ENCODE measurements at regions not wholly inside any gene's neighbourhood (a gene's known extent, or its start where the extent isn't known, plus 50 kb on each side); places are given as distances from the start of the nearest gene placed in this dataset.

DNA sequence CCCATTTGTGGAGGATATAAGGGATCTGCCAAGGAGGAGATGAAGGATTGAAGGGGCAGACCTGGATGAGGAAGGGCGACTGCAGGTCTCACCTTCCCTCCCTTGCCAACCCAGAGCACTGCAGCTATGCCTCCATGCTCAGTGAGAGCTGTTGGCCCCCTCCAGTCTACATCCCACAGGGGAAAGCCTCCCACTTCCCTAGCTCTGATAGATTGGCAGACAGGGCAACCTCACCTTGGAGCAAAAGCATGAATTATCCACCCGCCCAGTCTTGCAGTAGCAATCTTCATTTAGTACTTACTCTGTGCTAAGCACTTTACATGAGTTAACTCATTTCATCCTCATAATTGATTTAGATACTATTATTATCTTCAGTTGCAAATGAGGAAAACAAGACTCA is 70.4 kb upstream of the SMNDC1 start:
- DNase-seq (ENCODE audit: low spot score): no peak

GRCh38 chr10:110376021-110376766 is 71.5 kb upstream of the SMNDC1 start:
- no peak for DNase-seq (ENCODE audit: low spot score)

- no peak for DNase-seq (ENCODE audit: low spot score)
Measured at GRCh38 chr10:110376767-110377160, 72.0 kb upstream of the SMNDC1 start.

DNA sequence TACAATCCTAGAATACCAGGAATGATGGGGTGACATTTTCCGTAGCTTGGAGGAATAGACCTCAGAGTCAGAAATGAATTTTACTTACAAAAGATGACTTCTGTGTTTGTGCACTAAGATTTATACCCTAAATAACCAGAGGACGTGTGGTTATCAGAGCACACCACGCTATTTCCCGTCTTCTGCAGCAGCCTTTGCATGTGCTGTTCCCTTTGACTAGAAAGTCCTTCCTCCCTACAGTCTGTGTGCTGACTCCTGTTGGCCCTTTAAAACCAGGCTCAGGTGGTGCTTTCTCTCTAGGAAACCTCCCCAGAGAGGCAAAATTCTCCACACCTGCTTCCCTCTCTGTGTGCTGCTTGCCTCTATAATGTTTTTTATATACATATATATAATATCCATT is 73.3 kb upstream of the SMNDC1 start:
- DNase-seq (ENCODE audit: low spot score): no peak

DNA sequence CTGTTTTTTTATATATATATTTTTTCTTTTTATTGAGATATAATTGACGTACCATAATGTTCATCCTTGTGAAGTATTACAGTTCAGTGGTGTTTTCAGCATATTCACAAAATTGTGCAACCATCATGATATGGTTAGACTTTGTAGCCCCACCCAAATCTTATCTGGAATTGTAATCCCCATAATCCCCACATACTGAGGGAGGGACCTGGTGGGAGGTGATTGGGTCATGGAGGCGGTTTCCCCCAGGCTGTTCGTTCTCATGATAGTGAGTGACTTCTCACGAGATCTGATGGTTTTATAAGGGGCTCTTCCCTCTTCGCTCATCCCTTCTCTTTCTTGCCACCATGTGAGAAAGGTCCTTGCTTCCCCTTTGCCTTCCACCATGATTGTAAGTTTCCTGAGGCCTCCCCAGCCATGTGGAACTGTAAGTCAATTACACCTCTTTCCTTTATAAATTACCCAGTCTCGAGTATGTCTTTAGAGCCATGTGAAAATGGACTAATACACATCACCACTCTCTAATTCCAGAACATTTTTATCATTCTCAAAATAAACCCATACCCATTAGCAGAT is 73.9 kb upstream of the SMNDC1 start:
- no peak for DNase-seq (ENCODE audit: low spot score)

- DNase-seq (ENCODE audit: low spot score): no peak
Measured at GRCh38 chr10:110379831-110380230, 75.1 kb upstream of the SMNDC1 start.

GRCh38 chr10:110380293-110380692 is 75.6 kb upstream of the SMNDC1 start:
- no peak for DNase-seq (ENCODE audit: low spot score)

GRCh38 chr10:110382695-110383094 is 78.0 kb upstream of the SMNDC1 start:
- no peak for DNase-seq (ENCODE audit: low spot score)

GRCh38 chr10:110387617-110387982 is 82.9 kb upstream of the SMNDC1 start:
- no peak for DNase-seq (ENCODE audit: low spot score)

DNA sequence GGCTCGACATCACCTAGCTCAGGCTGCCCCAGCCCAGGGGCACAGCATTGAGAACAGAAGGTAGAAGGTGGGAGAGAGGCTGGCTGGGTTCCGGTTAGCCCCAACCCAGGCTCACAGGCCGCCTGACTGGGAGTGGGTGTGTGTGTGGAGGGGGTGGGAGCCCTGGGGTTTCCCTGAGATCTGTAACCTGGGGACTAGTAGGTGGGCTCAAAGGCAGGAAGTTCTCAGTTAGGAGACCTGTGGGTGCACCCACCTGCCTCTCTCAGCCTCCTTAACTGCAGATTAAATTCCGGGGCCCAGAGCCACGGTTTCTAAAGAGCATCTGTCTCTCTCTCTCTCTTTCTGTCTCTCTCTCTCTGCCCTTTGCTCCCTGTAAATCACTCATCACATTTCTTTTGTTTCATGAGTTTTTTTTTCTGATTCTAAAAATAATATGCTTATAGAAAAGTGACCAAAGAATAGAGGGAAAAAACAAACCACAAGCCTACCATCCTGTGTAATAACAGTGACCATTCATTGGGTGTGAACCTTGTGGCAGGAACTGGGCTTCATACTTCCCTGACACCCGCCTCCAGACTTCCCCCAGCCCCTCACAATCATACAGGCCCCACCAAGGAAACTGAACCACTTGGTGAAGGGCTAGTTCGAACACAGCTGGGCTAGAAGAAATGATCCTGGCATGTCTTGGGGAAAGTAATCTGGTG is 83.4 kb upstream of the SMNDC1 start:
- DNase-seq (ENCODE audit: low spot score): no peak

DNA sequence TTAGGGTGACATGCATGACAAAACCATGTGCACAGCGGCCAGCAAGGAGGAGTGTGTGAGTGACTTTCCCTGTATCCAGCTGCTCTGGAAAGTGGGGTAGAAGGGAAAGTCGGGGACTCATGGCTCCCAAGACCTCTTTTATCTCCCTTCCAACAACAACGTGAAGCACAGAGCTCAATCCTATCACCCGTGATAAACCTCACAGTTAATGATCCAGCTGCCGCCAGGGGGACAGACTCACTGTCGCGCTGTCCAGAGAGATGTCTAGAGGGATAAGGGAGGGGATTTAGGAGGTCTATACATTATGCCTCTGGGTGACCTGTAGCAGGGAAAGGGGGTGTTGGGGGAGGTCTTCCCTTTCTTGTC is 84.0 kb upstream of the SMNDC1 start:
- no peak for DNase-seq (ENCODE audit: low spot score)

- DNase-seq (ENCODE audit: low spot score): no peak
Measured at GRCh38 chr10:110389255-110389654, 84.5 kb upstream of the SMNDC1 start.

DNA sequence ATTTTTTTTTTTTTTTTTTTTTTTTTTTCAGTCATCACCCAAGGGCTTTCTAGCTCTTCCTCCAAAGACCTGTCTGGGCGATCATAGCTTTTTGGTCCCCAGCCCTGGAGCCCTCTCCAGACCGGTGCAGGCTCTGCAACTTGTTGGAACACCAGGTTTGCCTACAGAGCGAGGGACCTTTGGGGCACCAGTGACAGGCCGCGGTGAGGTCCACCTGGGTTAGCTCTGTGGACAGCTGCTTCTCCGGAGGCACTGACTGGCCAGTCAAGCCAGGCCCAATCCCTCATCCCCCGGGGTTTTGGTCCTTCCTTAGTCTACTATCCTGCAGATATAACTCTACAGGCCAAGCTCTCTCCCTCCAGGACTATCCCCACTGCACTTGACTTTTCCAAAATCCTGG is 86.8 kb upstream of the SMNDC1 start:
- DNase-seq (ENCODE audit: low spot score): no peak

- DNase-seq (ENCODE audit: low spot score): no peak
Measured at GRCh38 chr10:110392121-110392520, 87.4 kb upstream of the SMNDC1 start.

GRCh38 chr10:110392868-110393740 is 88.4 kb upstream of the SMNDC1 start:
- no peak for DNase-seq (ENCODE audit: low spot score)

DNA sequence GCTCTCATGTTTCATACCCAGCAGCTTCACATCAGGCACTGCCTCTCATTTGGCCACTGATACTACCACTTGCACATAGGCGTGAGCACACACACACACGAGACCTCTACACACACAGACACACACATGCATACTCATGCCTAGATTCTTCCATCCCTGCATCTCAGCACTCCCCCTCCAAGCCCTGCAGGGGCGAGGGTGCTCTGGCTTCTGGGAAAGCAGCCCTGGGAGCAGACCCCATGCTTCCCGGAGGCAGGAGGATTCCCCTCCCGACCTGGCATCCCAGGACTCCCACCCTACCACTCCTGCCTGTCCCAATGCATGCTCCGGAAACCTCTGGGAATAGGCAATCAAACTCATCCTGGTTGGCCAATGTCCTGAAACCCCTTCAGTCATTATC is 89.1 kb upstream of the SMNDC1 start:
- no peak for DNase-seq (ENCODE audit: low spot score)

- no peak for DNase-seq (ENCODE audit: low spot score)
Measured at GRCh38 chr10:110394296-110394695, 89.6 kb upstream of the SMNDC1 start.

- no peak for DNase-seq (ENCODE audit: low spot score)
Measured at GRCh38 chr10:110394898-110395297, 90.2 kb upstream of the SMNDC1 start.

DNA sequence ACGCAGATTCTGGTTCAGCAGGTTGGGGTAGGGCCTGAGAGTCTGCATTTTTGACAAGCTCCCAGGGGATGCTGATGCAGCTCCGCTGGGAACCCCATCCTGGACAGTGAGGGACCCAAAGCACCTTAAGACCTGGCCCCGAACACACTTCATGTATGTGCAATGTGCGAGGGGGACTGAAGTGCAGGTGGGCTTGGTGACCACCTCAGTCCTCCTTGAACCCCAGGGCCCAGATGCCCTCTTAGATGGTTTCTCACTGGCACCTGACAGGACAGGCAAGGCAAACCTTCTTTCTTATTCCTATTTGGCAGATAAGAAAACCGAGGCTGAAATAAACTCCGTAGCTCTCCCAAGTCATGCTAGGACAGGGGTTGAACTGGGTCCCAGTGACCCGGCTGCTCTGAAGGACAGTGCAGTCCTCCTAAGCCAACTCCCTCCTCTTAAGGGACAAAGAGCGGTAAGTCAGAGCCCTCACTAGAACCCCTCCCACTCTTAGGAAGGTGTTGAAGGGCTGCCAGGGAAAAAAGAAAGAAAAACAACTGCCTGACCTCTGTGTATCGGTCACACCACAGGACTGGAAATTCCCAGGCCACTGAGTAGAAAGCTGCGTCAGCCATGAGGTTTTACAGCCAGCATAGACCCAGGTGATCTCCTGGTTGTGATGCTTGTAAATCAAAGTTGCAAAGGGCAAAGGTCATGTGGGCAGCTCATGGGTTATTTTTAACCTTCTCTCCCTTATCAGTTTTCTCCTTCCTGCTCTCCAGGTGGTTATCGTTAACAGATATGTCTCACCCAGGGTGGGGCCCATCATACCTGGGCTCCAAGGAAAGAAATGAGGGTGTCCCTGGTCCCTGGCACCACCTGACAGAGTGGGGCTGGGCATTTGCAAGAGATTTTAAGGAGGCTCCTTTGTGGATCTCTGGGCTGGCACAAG is 90.9 kb upstream of the SMNDC1 start:
- no peak for DNase-seq (ENCODE audit: low spot score)

DNA sequence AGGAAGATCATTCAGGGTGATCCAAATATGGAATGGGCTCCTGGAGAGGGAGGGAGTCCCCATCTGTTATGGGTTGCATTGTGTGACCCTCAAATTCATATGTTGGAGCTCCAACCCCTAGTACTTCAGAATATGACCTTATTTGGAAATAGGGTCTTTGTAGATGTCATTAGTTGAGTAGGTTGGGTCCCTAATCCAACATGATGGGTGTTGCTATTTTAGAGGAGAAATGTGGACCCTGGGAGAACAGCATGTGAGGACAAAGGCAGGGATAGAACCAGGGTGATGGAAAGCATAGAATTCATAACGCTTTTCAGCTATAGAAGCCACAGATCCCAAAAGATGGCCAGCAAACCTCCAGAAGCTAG is 91.5 kb upstream of the SMNDC1 start:
- DNase-seq (ENCODE audit: low spot score): no peak

- DNase-seq (ENCODE audit: low spot score): no peak
Measured at GRCh38 chr10:110397856-110398255, 93.1 kb upstream of the SMNDC1 start.
